Suprapubic skin (tissue), 4 donors: ENCODE measurements at regions not wholly inside any gene's neighbourhood (a gene's known extent, or its start where the extent isn't known, plus 50 kb on each side); places are given as distances from the start of the nearest gene placed in this dataset.

Source experiments
- DNase-seq, 2 donors: peaks; one replicate each; pipeline ENCODE4 v3.0.0-alpha.2; 2019; ENCODE audit warnings: low spot score in 2 of 2
- H3K27ac ChIP-seq: fragments of 200-600 bp; sonication (generic); one replicate; pipeline ENCODE4 v1.5.1; 2019
- H3K27me3 ChIP-seq: fragments of 200-600 bp; sonication (generic); one replicate; pipeline ENCODE4 v1.5.1; 2019
- H3K36me3 ChIP-seq: fragments of 200-600 bp; sonication (generic); one replicate; pipeline ENCODE4 v1.5.1; 2019
- H3K4me1 ChIP-seq: fragments of 200-600 bp; sonication (generic); one replicate; pipeline ENCODE4 v1.5.1; 2019
- H3K4me3 ChIP-seq: fragments of 200-600 bp; sonication (generic); one replicate; pipeline ENCODE4 v1.5.1; 2019; ENCODE audit warnings: mild to moderate bottlenecking
- H3K9me3 ChIP-seq: fragments of 200-600 bp; sonication (generic); one replicate; pipeline ENCODE4 v1.5.1; 2019
- EP300 ChIP-seq: sonication (generic); formaldehyde crosslinking; IDR thresholded peaks from one replicate; pipeline ENCODE4 v1.6.1; 2017; ENCODE audit warnings: antibody characterized with exemption
- POLR2A ChIP-seq, 2 donors: fragments of 450-650 bp; IDR thresholded peaks; one replicate each; pipeline ENCODE4 v1.6.1; 2017; ENCODE audit warnings: antibody characterized with exemption in 2 of 2, mild to moderate bottlenecking in 2 of 2, moderate library complexity in 2 of 2
- POLR2AphosphoS5 ChIP-seq, 3 donors: sonication (generic); formaldehyde crosslinking; IDR thresholded peaks; one replicate each; pipeline ENCODE4 v1.6.1; 2017; ENCODE audit warnings: antibody characterized with exemption in 3 of 3
- WGBS: methylation state at CpG from one replicate; pipeline ENCODE4 v1.1.5; 2018; 5-methylcytosine and 5-hydroxymethylcytosine counted together
- TF ChIP-seq, protein P1 (sequence below), 2 donors: fragments of 200-600 bp in 1 of 2; fragments of 450-650 bp in 1 of 2; sonication (generic) in 1 of 2; IDR thresholded peaks; one replicate each; pipeline ENCODE4 v1.5.1; 2016 to 2019; ENCODE audit warnings: antibody characterized with exemption in 2 of 2, mild to moderate bottlenecking in 1 of 2, moderate library complexity in 1 of 2

DNA sequence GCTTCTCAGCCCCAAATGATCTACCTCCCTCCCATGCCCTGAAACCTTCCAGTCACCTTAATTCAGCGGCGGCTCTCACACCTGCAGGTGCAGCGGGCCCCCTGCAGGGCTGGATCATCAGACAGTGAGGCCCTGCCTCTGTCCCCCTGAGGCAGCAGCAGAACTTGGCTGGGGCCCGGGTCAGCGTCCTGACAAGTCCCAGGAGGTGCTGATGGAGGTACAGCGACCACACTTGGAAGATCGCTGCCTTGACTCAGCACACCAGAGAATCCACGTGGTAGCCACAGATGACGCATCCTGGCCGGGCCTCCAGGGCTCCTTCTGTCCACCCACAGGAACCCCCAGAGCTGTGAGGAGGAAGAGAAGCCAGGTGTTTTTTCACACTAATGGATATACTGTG, 116.4 kb upstream of the THBS2 start:
- Histone ChIP-seq H3K9me3 (no peaks in the 10 kb centered on the region), H3K27ac (no peak overlapping the region), H3K4me1 (peaks cover 13% of the 10 kb centered on the region), H3K36me3 (no peaks in the 10 kb centered on the region), H3K4me3 (no peak overlapping the region), H3K27me3 (no peaks in the 10 kb centered on the region)
- 41% methylated on average over 3 of the region's 10 CpGs for WGBS
- TF ChIP-seq POLR2A (IDR thresholded peaks at IDR 0.05): no peak
- no peak for TF ChIP-seq POLR2AphosphoS5 (IDR thresholded peaks at IDR 0.05)
- TF ChIP-seq, protein P1, sequence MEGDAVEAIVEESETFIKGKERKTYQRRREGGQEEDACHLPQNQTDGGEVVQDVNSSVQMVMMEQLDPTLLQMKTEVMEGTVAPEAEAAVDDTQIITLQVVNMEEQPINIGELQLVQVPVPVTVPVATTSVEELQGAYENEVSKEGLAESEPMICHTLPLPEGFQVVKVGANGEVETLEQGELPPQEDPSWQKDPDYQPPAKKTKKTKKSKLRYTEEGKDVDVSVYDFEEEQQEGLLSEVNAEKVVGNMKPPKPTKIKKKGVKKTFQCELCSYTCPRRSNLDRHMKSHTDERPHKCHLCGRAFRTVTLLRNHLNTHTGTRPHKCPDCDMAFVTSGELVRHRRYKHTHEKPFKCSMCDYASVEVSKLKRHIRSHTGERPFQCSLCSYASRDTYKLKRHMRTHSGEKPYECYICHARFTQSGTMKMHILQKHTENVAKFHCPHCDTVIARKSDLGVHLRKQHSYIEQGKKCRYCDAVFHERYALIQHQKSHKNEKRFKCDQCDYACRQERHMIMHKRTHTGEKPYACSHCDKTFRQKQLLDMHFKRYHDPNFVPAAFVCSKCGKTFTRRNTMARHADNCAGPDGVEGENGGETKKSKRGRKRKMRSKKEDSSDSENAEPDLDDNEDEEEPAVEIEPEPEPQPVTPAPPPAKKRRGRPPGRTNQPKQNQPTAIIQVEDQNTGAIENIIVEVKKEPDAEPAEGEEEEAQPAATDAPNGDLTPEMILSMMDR (IDR thresholded peaks at IDR 0.05): no peak
- no peak for DNase-seq

GRCh38 chr6:169368200-169368599, 114.6 kb upstream of the THBS2 start:
- no peaks in the 10 kb centered on the region for H3K27me3 ChIP-seq
- H3K4me1 ChIP-seq: peaks cover 20% of the 10 kb centered on the region
- DNase-seq: no peak
- no peaks in the 10 kb centered on the region for H3K36me3 ChIP-seq
- TF ChIP-seq EP300 (no peak), POLR2A (IDR thresholded peaks at IDR 0.05) (no peak), POLR2AphosphoS5 (IDR thresholded peaks at IDR 0.05) (no peak)
- TF ChIP-seq, protein P1 (IDR thresholded peaks at IDR 0.05): no peak
- WGBS: 96% methylated on average over 11 of the region's 11 CpGs
- H3K4me3 ChIP-seq: no peak overlapping the region
- H3K9me3 ChIP-seq: no peaks in the 10 kb centered on the region
- no peak overlapping the region for H3K27ac ChIP-seq

- Histone ChIP-seq H3K4me1 (peaks cover 20% of the 10 kb centered on the region), H3K27me3 (no peaks in the 10 kb centered on the region), H3K36me3 (no peaks in the 10 kb centered on the region), H3K27ac (no peak overlapping the region), H3K4me3 (no peak overlapping the region), H3K9me3 (no peaks in the 10 kb centered on the region)
- no peak for TF ChIP-seq POLR2A (IDR thresholded peaks at IDR 0.05)
- TF ChIP-seq POLR2AphosphoS5 (IDR thresholded peaks at IDR 0.05): no peak
- TF ChIP-seq, protein P1 (IDR thresholded peaks at IDR 0.05): no peak
- TF ChIP-seq EP300: no peak
- DNase-seq: no peak
- 92% methylated on average over 7 of the region's 7 CpGs for WGBS
Observed at GRCh38 chr6:169367507-169367906, 113.9 kb upstream of the THBS2 start.

DNA sequence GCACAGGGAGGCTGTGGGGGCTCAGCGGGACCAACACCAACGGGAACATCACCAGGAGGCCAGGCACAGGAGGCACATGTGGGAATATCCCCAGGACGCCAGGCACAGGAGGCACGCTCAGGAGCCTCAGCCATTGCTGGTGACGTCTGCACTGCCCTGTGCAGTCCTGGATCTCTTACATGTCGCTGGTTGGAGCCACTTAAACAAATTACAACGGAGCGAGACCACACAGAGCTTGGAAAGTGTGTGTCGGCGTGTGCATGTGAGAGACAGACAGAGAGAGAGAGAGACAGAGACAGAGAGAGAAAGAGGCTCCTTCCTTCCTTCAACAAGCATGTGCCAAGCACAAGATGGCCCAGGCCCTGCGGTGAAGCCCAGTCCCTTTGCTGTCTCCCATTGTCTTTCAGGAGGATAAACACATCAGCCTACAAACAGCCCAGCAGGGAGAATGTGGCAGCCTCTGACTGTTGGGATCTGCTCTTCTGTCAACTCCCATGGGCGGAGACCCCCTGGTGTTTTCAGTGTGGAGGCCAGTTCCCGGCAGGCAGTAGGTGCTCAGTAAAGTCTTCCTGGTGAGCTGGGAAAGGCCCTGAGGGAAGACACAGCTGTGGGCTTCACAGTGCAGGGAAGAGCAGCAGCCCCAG, 112.7 kb upstream of the THBS2 start:
- Histone ChIP-seq H3K4me3 (no peak overlapping the region), H3K9me3 (no peaks in the 10 kb centered on the region), H3K27me3 (no peaks in the 10 kb centered on the region), H3K27ac (no peak overlapping the region), H3K36me3 (no peaks in the 10 kb centered on the region), H3K4me1 (peaks cover 16% of the 10 kb centered on the region)
- WGBS: 96% methylated on average over 12 of the region's 13 CpGs
- TF ChIP-seq POLR2A (IDR thresholded peaks at IDR 0.05) (no peak), EP300 (no peak), POLR2AphosphoS5 (IDR thresholded peaks at IDR 0.05) (no peak)
- TF ChIP-seq, protein P1 (IDR thresholded peaks at IDR 0.05): no peak
- DNase-seq: no peak

GRCh38 chr6:169365567-169366257, 112.1 kb upstream of the THBS2 start:
- H3K4me3 ChIP-seq: no peak overlapping the region
- DNase-seq: no peak
- no peak for TF ChIP-seq EP300
- TF ChIP-seq, protein P1 (IDR thresholded peaks at IDR 0.05): no peak
- no peak for TF ChIP-seq POLR2AphosphoS5 (IDR thresholded peaks at IDR 0.05)
- no peak for TF ChIP-seq POLR2A (IDR thresholded peaks at IDR 0.05)
- H3K9me3 ChIP-seq: no peaks in the 10 kb centered on the region
- peaks cover 11% of the 10 kb centered on the region for H3K4me1 ChIP-seq
- no peak overlapping the region for H3K27ac ChIP-seq
- WGBS: 44% methylated on average over 11 of the region's 13 CpGs
- no peaks in the 10 kb centered on the region for H3K27me3 ChIP-seq
- no peaks in the 10 kb centered on the region for H3K36me3 ChIP-seq
